Left colon (tissue), 2 donors: ENCODE measurements at regions not wholly inside any gene's neighbourhood (a gene's known extent, or its start where the extent isn't known, plus 50 kb on each side); places are given as distances from the start of the nearest gene placed in this dataset.
"Not testable (repeated sequence)": the region's sequence is repeated elsewhere in the genome, so short reads cannot be mapped to it uniquely, and the experiment has no call there.

Experiments
- ATAC-seq: fragments of 200-7000 bp; cut with Tn5 transposase; one replicate; pipeline ENCODE4 v1.9.1; 2020; ENCODE audit warnings: mild to moderate bottlenecking, moderate library complexity
- DNase-seq, 2 donors: peaks; one replicate each; pipeline ENCODE4 v3.0.0-alpha.2; 2020
- intact Hi-C, 2 donors: fragments of 100-400 bp; cut with DNase I in 1 of 2; cut with micrococcal nuclease in 1 of 2; formaldehyde crosslinking; loops; one replicate each; pipeline versions ENCODE4 v1.11.2 to v1.14.0; 2022; cut with DNase I, micrococcal nuclease
- donor health status: DM: no; HTN: no; CAD: no.
- donor health status: DM: yes; HTN: yes; CAD: no.

GRCh38 chr4:189215574-189215973 lies 725.1 kb upstream of the FRG1 start:
- intact Hi-C loops = no loop called here
- ATAC-seq (no peak), DNase-seq (no peak)

- intact Hi-C loops = no loop called here
- DNase-seq (no peak), ATAC-seq (no peak)
These were observed 719.0 kb upstream of the FRG1 start for GRCh38 chr4:189221691-189222090.

DNA sequence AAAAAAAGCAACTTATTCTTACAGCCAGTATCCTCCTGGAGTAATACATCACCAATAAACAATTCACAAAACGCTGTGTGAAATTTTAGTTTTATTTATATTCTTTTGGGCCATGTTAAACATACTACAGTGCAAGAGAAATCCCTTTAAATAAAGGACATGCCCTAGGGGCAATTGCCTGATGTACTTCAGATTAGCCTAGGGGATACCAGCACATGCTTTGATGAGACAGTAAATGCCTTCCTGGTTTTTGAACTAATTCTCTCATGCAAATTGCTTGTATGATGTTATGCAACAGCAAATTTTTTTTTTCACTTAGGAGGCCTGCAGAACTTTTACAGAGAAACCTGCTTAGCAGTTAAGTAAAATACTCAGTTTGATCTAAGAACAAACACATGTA lies 711.9 kb upstream of the FRG1 start:
- ATAC-seq (no peak), DNase-seq (no peak)
- intact Hi-C loops = no loop called here

DNA sequence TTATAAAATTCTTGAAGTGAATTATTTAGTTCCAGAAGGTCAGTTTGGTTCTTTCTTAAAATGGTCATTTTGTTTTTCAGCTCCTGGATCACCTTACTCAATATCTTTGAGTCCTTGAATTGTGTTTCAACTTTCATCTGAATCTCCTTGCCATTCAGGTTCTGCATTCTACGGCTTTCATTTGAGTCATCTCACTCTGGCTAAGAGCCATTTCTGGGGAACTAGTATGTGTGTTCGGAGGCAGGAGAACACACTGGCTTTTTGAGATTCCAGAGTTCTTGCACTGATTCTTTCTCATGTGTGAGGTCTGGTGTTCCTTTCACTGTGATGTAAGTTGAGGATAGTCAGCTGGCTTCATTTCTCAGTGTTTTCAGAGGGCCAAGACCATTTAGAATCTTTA lies 708.4 kb upstream of the FRG1 start:
- DNase-seq (no peak), ATAC-seq (no peak)
- intact Hi-C loops = no loop called here

- DNase-seq, intact Hi-C loops, ATAC-seq: not testable (repeated sequence)
These were observed 706.9 kb upstream of the FRG1 start for GRCh38 chr4:189233754-189234153.

- intact Hi-C loops, DNase-seq, ATAC-seq: not testable (repeated sequence)
These were observed 705.7 kb upstream of the FRG1 start for GRCh38 chr4:189234948-189235347.

DNA sequence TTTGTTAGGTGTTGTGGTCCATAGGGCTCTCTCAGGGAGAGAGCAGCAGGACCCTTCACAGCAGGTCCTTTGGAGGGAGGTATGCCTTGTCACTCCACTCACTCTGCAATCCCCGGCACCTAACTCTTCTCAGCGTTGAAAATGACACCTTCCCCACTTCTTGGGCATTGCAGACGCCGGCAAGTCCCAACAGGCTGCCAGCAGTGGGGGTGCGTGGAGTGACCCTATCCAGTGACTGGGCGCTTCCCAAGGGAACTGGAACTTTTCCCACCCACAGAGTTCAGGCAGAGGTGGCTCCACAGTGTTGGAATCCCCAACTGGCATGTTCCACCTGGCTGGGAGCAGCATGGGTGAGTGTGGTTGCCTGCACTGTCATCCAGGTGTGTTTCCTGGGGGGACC lies 705.1 kb upstream of the FRG1 start:
- ATAC-seq (no peak), DNase-seq (no peak)
- intact Hi-C loops = no loop called here

GRCh38 chr4:189236321-189236720 lies 704.4 kb upstream of the FRG1 start:
- not testable (repeated sequence) for ATAC-seq

GRCh38 chr4:189237340-189237739 lies 703.3 kb upstream of the FRG1 start:
- DNase-seq (no peak), ATAC-seq (no peak)
- intact Hi-C loops = no loop called here

More at GRCh38 chr4:189236321-189236720, 704.4 kb upstream of the FRG1 start:
- DNase-seq, intact Hi-C loops: not testable (repeated sequence)

DNA sequence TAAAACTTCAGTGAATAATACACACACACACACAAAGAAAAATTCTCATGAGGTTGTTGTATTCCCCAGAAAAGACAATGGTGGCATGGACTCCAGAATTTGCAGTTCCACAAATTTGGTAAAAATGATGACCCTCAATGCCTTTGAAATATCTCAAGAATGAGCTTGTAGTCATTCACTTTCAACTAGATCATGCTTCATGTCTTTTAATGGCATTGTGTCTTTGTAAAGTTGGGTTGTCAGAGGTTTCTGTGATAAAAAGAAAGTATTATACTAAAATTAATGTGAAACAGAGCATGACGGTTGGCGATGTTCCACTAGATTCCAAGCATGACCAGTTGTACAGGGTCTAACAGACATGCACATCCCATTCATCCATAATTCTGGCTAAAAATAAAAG lies 685.0 kb upstream of the FRG1 start:
- intact Hi-C loops = no loop called here
- DNase-seq = no peak
- no peak for ATAC-seq

DNA sequence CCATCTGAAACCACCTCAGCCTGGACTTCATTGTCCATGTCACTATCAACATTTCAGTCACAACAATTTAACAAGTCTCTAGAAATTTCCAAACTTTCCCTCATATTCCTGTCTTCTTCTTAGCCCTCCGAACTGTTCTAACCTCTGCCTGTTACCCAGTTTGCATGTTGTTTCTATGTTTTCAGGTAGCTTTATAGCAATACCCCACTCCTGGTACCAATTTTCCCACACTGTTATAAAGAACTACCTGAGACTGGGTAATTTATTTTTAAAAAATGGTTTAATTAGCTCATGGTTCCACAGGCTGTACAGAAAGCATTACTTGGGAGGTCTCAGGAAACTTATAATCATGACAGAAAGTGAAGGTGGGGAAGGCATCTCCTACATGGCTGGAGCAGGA lies 679.2 kb upstream of the FRG1 start:
- intact Hi-C loops = no loop called here
- no peak for DNase-seq
- no peak for ATAC-seq

- ATAC-seq (no peak), DNase-seq (no peak)
- intact Hi-C loops = no loop called here
These were observed 675.2 kb upstream of the FRG1 start for GRCh38 chr4:189265515-189265914.

GRCh38 chr4:189267312-189267965 lies 673.2 kb upstream of the FRG1 start:
- ATAC-seq (no peak), DNase-seq (no peak)

DNA sequence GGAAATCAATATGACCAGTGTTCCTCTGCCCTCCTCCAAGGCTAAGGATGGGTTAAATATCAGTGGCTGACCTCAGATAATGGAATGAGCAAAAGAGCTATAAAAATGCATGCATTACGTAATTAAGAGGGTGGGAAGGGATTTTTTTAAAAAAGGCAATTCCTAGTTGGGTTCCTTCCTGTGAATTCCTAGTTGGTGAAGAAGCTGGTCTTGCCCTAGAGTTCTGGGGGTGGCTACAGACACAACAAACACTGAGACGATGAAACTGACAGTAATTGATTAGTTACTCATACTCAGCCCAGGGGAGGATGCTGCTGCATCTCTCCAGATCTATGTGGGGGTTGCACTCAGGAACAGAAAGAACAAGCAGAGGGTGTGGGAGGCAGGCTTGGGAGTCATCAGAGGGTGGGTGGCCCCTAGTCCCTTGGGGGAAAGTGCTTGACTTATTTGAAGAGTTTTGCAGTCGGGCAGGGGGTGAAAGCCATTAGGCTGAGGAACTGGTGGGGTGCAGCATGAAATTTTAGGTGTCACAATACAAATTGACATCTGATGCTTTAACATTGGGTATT lies 662.0 kb upstream of the FRG1 start:
- intact Hi-C loops = no loop called here
- DNase-seq (no peak), ATAC-seq (no peak)

More at GRCh38 chr4:189267312-189267965, 673.2 kb upstream of the FRG1 start:
- intact Hi-C loops = no loop called here

DNA sequence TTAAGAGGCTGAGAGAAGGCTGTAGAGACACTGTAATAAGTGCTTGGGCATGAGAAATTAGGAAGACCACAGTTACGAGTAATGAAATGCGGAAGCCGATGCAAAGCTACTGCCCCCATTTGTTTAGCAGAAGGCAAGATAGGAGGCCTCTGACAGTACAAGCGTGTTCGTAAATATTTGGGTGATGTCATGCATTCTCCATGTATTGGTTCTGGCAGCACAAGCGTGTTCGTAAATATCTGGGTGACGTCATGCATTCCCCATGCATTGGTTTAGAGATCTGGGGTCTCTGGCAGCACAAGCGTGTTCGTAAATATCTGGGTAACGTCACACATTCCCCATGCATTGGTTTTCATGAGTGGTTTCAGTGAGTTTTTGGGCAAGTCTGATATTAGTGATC lies 661.5 kb upstream of the FRG1 start:
- intact Hi-C loops = no loop called here
- no peak for DNase-seq
- ATAC-seq = no peak

DNA sequence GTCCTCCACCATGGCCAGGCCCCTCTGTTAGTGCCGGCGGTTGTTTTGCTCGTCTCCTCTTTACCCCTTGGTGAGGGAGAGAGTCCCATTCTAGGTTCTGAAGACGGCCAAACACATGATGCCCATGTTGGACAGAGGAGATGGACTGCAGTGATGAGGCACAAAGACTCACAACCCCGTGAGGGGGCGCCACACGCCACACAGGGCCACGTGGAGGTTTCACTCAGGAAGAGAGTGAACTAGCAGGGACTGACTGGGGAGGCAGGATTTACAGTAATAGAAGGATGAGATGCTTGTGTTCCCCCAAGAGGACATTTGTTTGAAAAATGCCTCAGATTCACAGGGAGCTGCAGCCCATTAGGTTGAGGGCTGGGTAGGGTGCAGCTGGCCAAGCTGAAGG lies 655.3 kb upstream of the FRG1 start:
- intact Hi-C loops = no loop called here
- no peak for ATAC-seq
- no peak for DNase-seq

DNA sequence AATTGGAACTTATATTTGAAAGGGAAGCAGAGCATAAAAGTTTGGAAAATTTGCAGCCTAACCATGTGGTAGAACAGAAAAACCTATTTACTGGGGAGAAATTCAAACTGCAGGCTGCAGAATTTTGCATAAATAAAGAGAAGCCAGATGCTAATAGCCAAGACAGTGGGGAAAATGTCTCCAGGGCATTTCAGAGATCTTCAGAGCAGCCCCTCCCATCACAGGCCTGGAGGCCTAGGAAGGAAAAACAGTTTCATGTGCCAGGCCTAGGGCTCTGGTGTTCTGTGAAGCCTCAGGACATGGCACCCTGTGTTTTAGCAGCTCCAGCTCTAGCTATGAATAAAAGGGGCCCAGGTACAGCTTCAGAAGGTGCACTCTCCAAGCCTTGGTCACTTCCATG lies 648.7 kb upstream of the FRG1 start:
- intact Hi-C loops = no loop called here
- DNase-seq = no peak
- no peak for ATAC-seq

DNA sequence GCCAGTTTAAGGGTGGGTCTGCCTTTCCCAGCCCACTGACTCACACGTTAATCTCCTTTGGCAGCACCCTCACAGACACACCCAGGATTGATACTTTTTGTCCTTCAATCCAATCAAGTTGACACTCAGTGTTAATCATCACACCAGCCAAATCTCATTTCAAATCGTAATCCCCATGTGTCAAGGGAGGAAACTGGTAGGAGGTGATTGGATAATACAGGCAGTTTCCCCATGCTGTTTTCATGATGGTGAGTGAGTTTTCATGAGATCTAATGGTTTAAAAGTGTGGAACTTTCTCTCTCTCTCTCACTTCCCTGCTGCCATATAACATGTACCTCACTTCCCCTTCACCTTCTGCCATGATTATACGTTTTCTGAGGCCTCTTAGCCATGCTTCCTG lies 647.2 kb upstream of the FRG1 start:
- DNase-seq (no peak), ATAC-seq (no peak)
- intact Hi-C loops = no loop called here

- intact Hi-C loops = no loop called here
- no peak for ATAC-seq
- no peak for DNase-seq
These were observed 646.1 kb upstream of the FRG1 start for GRCh38 chr4:189294574-189294973.

DNA sequence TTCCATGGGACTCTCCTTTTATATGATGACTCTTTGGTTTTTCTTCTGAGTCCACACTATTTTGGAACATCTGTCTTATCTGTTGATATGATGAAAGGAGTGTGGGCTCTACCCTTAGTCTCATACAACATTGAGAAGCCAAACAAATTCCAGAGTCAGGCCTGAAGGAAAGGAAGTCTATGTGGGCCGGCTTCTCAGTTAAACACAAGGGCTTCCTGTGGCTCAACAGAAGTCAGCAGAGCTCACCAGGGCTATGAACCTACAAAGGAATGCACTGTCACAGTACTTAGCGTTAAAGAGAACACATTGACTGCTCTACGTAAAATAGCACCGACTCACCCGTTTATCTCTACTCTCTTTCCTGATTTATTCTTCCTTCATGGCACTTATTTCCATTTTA lies 641.0 kb upstream of the FRG1 start:
- ATAC-seq (no peak), DNase-seq (no peak)
- intact Hi-C loops = no loop called here

DNA sequence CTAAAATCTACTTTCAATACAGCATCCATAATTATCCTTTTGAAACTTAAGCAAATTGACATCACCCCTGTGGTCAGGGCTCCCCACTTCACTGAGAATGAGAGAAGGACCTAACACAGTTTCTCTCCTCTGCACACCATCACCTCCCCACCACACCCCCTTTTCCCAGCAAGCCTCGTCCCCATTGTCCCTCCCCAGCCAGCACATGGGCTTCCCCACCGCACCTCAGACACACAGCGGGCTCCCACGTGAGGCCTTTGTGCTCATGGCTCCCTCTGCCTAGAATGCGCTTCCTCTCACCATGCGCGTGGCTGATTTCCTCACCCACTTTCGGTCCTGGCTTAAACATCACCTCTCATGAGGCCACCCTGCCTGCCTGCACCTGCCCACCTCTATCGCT lies 639.0 kb upstream of the FRG1 start:
- intact Hi-C loops = no loop called here
- ATAC-seq (no peak), DNase-seq (no peak)
